Mesothelial cell of epicardium (in vitro differentiated cells): ENCODE measurements at regions not wholly inside any gene's neighbourhood (a gene's known extent, or its start where the extent isn't known, plus 50 kb on each side); places are given as distances from the start of the nearest gene placed in this dataset.

Source experiments
- DNase-seq, 2 experiments: peaks; one replicate each; pipeline ENCODE4 v3.0.0; 2021; ENCODE audit warnings: low spot score in 2 of 2; ENCODE audit not compliant: unreplicated experiment in 2 of 2
- H3K27ac Mint-ChIP-seq: 2 replicates; pipeline ENCODE4 v1.8.0; 2021; ENCODE audit warnings: mixed read lengths
- H3K27me3 Mint-ChIP-seq: 2 replicates; pipeline ENCODE4 v1.8.0; 2021; ENCODE audit warnings: low read depth, mixed read lengths
- H3K36me3 Mint-ChIP-seq: 2 replicates; pipeline ENCODE4 v1.8.0; 2021; ENCODE audit warnings: mixed read lengths
- H3K4me1 Mint-ChIP-seq: 2 replicates; pipeline ENCODE4 v1.8.0; 2021; ENCODE audit warnings: mixed read lengths
- H3K4me3 Mint-ChIP-seq: 2 replicates; pipeline ENCODE4 v1.8.0; 2021; ENCODE audit warnings: mild to moderate bottlenecking, moderate library complexity, mixed read lengths
- H3K9me3 Mint-ChIP-seq: 2 replicates; pipeline ENCODE4 v1.8.0; 2021; ENCODE audit warnings: mixed read lengths
- TF ChIP-seq, protein P1 (sequence below): fragments of 200-600 bp; sonication (generic); IDR thresholded peaks from one replicate; pipeline ENCODE4 v1.5.0; 2021; ENCODE audit warnings: antibody characterized with exemption; ENCODE audit not compliant: unreplicated experiment

DNA sequence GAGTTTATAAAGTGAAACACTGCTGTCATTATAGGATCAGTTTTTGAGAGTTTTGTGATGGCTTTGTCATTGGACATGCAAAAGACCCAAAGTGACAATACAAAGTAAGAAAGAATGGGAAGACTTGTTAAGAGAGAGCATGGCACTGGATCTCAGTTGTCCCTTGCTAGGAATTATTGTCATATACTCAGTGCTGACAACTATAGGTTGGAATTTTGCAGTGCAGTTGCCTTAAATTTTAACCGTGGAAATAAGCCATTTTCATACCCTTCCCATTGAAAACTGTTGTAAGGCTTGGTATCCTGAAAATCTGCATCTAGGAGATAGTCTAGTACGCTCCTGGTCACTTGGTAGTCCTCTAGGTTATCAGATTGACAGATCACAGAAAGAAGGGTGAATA, 1156.7 kb downstream of the GATA3 start:
- H3K27me3 Mint-ChIP-seq = peaks cover 4% of the 10 kb centered on the region
- TF ChIP-seq, protein P1, sequence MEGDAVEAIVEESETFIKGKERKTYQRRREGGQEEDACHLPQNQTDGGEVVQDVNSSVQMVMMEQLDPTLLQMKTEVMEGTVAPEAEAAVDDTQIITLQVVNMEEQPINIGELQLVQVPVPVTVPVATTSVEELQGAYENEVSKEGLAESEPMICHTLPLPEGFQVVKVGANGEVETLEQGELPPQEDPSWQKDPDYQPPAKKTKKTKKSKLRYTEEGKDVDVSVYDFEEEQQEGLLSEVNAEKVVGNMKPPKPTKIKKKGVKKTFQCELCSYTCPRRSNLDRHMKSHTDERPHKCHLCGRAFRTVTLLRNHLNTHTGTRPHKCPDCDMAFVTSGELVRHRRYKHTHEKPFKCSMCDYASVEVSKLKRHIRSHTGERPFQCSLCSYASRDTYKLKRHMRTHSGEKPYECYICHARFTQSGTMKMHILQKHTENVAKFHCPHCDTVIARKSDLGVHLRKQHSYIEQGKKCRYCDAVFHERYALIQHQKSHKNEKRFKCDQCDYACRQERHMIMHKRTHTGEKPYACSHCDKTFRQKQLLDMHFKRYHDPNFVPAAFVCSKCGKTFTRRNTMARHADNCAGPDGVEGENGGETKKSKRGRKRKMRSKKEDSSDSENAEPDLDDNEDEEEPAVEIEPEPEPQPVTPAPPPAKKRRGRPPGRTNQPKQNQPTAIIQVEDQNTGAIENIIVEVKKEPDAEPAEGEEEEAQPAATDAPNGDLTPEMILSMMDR = peak; percentile 27
- H3K4me3 Mint-ChIP-seq = no peak overlapping the region
- H3K4me1 Mint-ChIP-seq = peaks cover 10% of the 10 kb centered on the region
- no peaks in the 10 kb centered on the region for H3K36me3 Mint-ChIP-seq
- DNase-seq = no peak
- H3K9me3 Mint-ChIP-seq = no peaks in the 10 kb centered on the region
- H3K27ac Mint-ChIP-seq = no peak overlapping the region

DNA sequence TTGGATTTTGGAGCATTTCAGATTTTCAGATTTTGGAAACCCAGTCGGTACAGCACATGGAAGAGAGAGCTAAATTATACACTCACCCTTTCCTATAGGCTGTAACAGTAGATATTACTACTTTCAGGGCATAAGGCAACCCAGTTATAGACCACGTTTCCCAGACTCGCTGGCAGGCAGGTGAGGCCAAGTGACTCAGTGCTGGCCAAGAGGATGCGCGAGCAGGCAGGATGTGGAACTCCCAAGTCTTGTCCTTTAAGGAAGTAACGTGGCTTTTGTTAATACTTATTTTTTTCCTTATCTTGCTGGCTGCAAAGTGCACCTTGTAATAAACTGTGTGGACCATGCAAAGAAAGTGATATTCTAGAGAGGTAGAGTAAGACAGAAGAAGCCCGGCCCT, 1160.1 kb downstream of the GATA3 start:
- Mint-ChIP-seq H3K27me3 (peaks cover 4% of the 10 kb centered on the region), H3K36me3 (no peaks in the 10 kb centered on the region), H3K4me3 (no peak overlapping the region), H3K9me3 (no peaks in the 10 kb centered on the region), H3K4me1 (peaks cover 7% of the 10 kb centered on the region), H3K27ac (no peak overlapping the region)
- no peak for DNase-seq
- TF ChIP-seq, protein P1 = no peak

DNA sequence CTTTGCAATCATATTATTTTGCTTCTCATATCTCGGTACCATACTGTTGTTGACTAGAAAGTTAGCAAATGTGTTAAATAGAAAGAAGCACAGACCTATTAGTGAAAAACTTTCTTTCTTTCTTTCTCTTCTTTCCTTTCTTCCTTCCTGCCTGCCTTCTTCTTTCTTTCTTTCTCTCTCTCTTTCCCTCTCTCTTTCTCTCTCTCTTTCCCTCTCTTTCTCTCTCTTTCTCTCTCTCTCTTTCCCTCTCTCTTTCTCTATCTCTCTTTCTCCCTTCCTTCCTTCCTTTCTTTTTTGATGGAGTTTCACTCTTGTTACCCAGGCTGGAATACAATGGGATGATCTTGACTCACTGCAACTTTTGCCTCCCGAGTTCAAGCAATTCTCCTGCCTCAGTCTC, 1160.6 kb downstream of the GATA3 start:
- Mint-ChIP-seq H3K27me3 (peaks cover 4% of the 10 kb centered on the region), H3K9me3 (no peaks in the 10 kb centered on the region), H3K4me1 (peaks cover 7% of the 10 kb centered on the region), H3K4me3 (no peak overlapping the region), H3K27ac (no peak overlapping the region), H3K36me3 (no peaks in the 10 kb centered on the region)
- TF ChIP-seq, protein P1 = no peak
- no peak for DNase-seq

DNA sequence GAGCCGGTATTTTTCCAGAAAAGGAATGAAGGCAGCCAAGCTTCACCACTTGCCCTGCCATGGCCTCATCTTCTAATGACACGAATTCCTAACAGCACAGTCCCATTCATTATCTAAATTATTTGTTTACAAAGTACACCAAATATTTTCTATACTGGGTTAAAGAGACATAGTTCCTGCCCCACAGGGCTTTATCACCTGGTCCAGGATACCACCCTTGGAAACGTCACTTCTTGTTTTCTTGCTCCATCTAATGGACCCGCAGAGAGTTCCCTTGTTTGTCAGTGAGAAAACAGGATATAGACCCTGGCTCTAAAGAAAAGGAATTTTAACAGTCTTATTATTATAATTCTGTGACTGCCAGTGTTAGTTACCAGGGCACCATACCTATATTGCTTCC, 1165.4 kb downstream of the GATA3 start:
- Mint-ChIP-seq H3K36me3 (no peaks in the 10 kb centered on the region), H3K27me3 (peaks cover 3% of the 10 kb centered on the region), H3K4me3 (no peak overlapping the region), H3K4me1 (no peaks in the 10 kb centered on the region), H3K9me3 (no peaks in the 10 kb centered on the region), H3K27ac (no peak overlapping the region)
- no peak for DNase-seq
- TF ChIP-seq, protein P1 = no peak

DNA sequence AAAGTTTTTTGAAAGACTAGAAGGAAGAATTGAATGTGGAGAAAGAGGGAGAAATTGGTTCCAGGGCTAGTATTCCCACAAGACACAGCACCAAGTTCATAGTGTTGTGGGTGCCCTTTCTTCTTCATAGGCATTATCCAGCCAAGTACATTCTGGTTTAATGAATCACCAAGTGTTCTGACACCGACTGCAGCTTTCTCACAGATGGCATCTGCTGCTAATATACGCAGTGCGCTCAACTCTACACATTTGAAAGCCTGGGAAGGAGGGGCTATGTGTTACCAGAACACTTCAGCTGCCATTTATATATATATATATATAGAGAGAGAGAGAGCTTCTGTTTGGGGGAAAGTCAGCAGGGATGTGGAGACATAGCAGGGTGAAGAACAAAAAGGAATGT, 1168.4 kb downstream of the GATA3 start:
- H3K27me3 Mint-ChIP-seq = no peaks in the 10 kb centered on the region
- H3K4me3 Mint-ChIP-seq = no peak overlapping the region
- no peak for DNase-seq
- no peaks in the 10 kb centered on the region for H3K4me1 Mint-ChIP-seq
- H3K9me3 Mint-ChIP-seq = no peaks in the 10 kb centered on the region
- no peaks in the 10 kb centered on the region for H3K36me3 Mint-ChIP-seq
- no peak overlapping the region for H3K27ac Mint-ChIP-seq
- TF ChIP-seq, protein P1 = no peak
